Smooth muscle cell (in vitro differentiated cells): ENCODE measurements at regions not wholly inside any gene's neighbourhood (a gene's known extent, or its start where the extent isn't known, plus 50 kb on each side); places are given as distances from the start of the nearest gene placed in this dataset.
A peak's percentile ranks its signal among the peaks of the same experiment; 100 is the strongest.
"Not testable (repeated sequence)": the region's sequence is repeated elsewhere in the genome, so short reads cannot be mapped to it uniquely, and the experiment has no call there.

Experiments
- DNase-seq: peaks from one replicate; lab custom pipeline; 2025; ENCODE audit not compliant: unreplicated experiment; lab: John Stamatoyannopoulos, UW
- H2AFZ ChIP-seq: fragments of 200-600 bp; sonication (generic); 2 replicates; pipeline ENCODE4 v1.6.0; 2016; ENCODE audit warnings: antibody characterized with exemption, low read depth, mild to moderate bottlenecking
- H3F3A ChIP-seq: fragments of 200-600 bp; sonication (generic); 2 replicates; pipeline ENCODE4 v1.6.0; 2017; ENCODE audit warnings: antibody characterized with exemption, low read depth
- H3K27ac ChIP-seq: fragments of 200-600 bp; sonication (generic); 2 replicates; pipeline ENCODE4 v1.5.1; 2016; ENCODE audit warnings: low read depth, mild to moderate bottlenecking
- H3K27me3 ChIP-seq: fragments of 200-600 bp; sonication (generic); 2 replicates; pipeline ENCODE4 v1.6.1; 2016; ENCODE audit warnings: low read depth, mild to moderate bottlenecking
- H3K36me3 ChIP-seq: fragments of 200-600 bp; sonication (generic); 2 replicates; pipeline ENCODE4 v1.5.1; 2016; ENCODE audit warnings: low read depth
- H3K4me1 ChIP-seq: fragments of 200-600 bp; sonication (generic); 2 replicates; pipeline ENCODE4 v1.5.1; 2016; ENCODE audit warnings: low read depth
- H3K4me2 ChIP-seq: fragments of 200-600 bp; sonication (generic); 2 replicates; pipeline ENCODE4 v1.6.0; 2016; ENCODE audit warnings: mild to moderate bottlenecking
- H3K4me3 ChIP-seq: fragments of 200-600 bp; sonication (generic); 2 replicates; pipeline ENCODE4 v1.5.1; 2016; ENCODE audit warnings: mild to moderate bottlenecking
- H3K79me2 ChIP-seq: fragments of 200-600 bp; sonication (generic); 2 replicates; pipeline ENCODE4 v1.6.0; 2016; ENCODE audit warnings: low read depth, mild to moderate bottlenecking
- H3K9ac ChIP-seq: fragments of 200-600 bp; sonication (generic); 2 replicates; pipeline ENCODE4 v1.6.0; 2016; ENCODE audit warnings: low read depth
- H3K9me3 ChIP-seq: fragments of 200-600 bp; sonication (generic); replicated peaks from 2 replicates; pipeline ENCODE4 v1.5.1; 2016; ENCODE audit warnings: low read depth
- H4K20me1 ChIP-seq: fragments of 200-600 bp; sonication (generic); 2 replicates; pipeline ENCODE4 v1.6.0; 2016; ENCODE audit warnings: low read depth
- WGBS: methylation state at CpG from one replicate; pipeline ENCODE4 v1.1.7; 2016; ENCODE audit warnings: low lambda C conversion rate; 5-methylcytosine and 5-hydroxymethylcytosine counted together
- TF ChIP-seq, protein P1 (sequence below): fragments of 200-600 bp; sonication (generic); IDR thresholded peaks from 2 replicates; pipeline ENCODE4 v1.5.1; 2017; ENCODE audit warnings: borderline replicate concordance, mild to moderate bottlenecking, antibody characterized with exemption; ENCODE audit not compliant: insufficient read depth, poor library complexity, severe bottlenecking

GRCh38 chr9:39809401-39810226 is 454.1 kb downstream of the SPATA31A1 start:
- peak overlapping the region; percentile 77 for H2AFZ ChIP-seq
- not testable (repeated sequence) for H3K79me2 ChIP-seq, H3F3A ChIP-seq, H3K27me3 ChIP-seq, H4K20me1 ChIP-seq, DNase-seq, H3K36me3 ChIP-seq, H3K4me1 ChIP-seq, H3K9me3 ChIP-seq
- H3K9ac ChIP-seq = peak overlapping the region; percentile 58
- peak overlapping the region; percentile 62 for H3K27ac ChIP-seq
- H3K4me2 ChIP-seq = peak overlapping the region; percentile 83
- 44% methylated on average over 43 of the region's 43 CpGs for WGBS
- peak overlapping the region; percentile 68 for H3K4me3 ChIP-seq

- H3K9ac ChIP-seq, H3K79me2 ChIP-seq, H4K20me1 ChIP-seq, H2AFZ ChIP-seq, H3K27me3 ChIP-seq, DNase-seq, H3K9me3 ChIP-seq, H3K27ac ChIP-seq, H3F3A ChIP-seq, H3K36me3 ChIP-seq, H3K4me1 ChIP-seq, H3K4me2 ChIP-seq, H3K4me3 ChIP-seq: not testable (repeated sequence)
- WGBS = 97% methylated on average over 2 of the region's 3 CpGs
Measured at GRCh38 chr9:39810401-39810800, 454.9 kb downstream of the SPATA31A1 start.

DNA sequence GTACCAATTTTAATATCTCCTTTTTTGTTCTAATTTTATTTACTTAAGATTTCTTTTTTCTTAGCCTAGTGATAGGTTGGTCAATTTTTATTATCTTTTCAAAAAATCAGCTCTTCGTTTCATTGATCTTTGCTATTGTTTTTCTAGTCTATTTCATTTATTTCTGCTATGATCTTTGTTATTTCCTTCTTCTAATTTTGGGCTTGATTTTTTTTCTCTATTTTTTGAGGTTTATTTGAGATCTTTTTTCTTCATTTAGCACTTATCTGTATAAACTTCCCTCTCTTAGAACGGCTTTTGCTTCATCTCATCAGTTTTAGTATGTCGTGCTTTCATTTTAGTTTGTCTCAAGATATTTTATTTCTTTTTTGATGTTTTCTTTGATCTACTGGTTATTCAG is 456.1 kb downstream of the SPATA31A1 start:
- H4K20me1 ChIP-seq, H3K27me3 ChIP-seq, H3K79me2 ChIP-seq, H3K4me2 ChIP-seq, H3K4me3 ChIP-seq, H2AFZ ChIP-seq, H3K27ac ChIP-seq, H3K36me3 ChIP-seq, H3K9me3 ChIP-seq, DNase-seq, H3K9ac ChIP-seq, H3F3A ChIP-seq, H3K4me1 ChIP-seq: not testable (repeated sequence)
- WGBS = 87% methylated on average over 3 of the region's 3 CpGs

- H3F3A ChIP-seq = not testable (repeated sequence)
- 32% methylated on average over 3 of the region's 4 CpGs for WGBS
Measured at GRCh38 chr9:39828457-39828856, 473.0 kb downstream of the SPATA31A1 start.

More at GRCh38 chr9:39828457-39828856, 473.0 kb downstream of the SPATA31A1 start:
- H3K27ac ChIP-seq, H3K9ac ChIP-seq, H3K27me3 ChIP-seq, H3K79me2 ChIP-seq, H3K4me2 ChIP-seq, H3K4me3 ChIP-seq, H3K4me1 ChIP-seq, H2AFZ ChIP-seq, H3K9me3 ChIP-seq, H3K36me3 ChIP-seq, H4K20me1 ChIP-seq, DNase-seq: not testable (repeated sequence)
- TF ChIP-seq, protein P1, sequence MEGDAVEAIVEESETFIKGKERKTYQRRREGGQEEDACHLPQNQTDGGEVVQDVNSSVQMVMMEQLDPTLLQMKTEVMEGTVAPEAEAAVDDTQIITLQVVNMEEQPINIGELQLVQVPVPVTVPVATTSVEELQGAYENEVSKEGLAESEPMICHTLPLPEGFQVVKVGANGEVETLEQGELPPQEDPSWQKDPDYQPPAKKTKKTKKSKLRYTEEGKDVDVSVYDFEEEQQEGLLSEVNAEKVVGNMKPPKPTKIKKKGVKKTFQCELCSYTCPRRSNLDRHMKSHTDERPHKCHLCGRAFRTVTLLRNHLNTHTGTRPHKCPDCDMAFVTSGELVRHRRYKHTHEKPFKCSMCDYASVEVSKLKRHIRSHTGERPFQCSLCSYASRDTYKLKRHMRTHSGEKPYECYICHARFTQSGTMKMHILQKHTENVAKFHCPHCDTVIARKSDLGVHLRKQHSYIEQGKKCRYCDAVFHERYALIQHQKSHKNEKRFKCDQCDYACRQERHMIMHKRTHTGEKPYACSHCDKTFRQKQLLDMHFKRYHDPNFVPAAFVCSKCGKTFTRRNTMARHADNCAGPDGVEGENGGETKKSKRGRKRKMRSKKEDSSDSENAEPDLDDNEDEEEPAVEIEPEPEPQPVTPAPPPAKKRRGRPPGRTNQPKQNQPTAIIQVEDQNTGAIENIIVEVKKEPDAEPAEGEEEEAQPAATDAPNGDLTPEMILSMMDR = peak; percentile 18
